ENCODE measurements at regions not wholly inside any gene's neighbourhood (a gene's known extent, or its start where the extent isn't known, plus 50 kb on each side); places are given as distances from the start of the nearest gene placed in this dataset.

- Histone ChIP-seq H3K4me2 (ENCODE audit: control insufficient read depth, insufficient read depth) (no peak overlapping the region), H3K27ac (ENCODE audit: control insufficient read depth, insufficient read depth) (no peak overlapping the region), H3K27me3 (replicated peaks in 1 of 2; ENCODE audit: control insufficient read depth in 2 of 2, insufficient read depth in 2 of 2, low read length in 1 of 2) (peaks cover 2 to 3% of the 10 kb centered on the region in 2 experiments; a peak in 1 of 4 replicates), H3K36me3 (ENCODE audit: control insufficient read depth in 2 of 2, insufficient read depth in 2 of 2, low read length in 1 of 2) (no peaks in the 10 kb centered on the region), H4K20me1 (ENCODE audit: control insufficient read depth, insufficient read depth) (no peaks in the 10 kb centered on the region), H3K9me3 (replicated peaks; ENCODE audit: control insufficient read depth, insufficient read depth, low read length) (no peaks in the 10 kb centered on the region; the same call in 2 of the 3 replicates), H2AFZ (ENCODE audit: control insufficient read depth, low read depth, low read length) (no peak overlapping the region), H3K4me3 (no peak overlapping the region), H3K9ac (ENCODE audit: control insufficient read depth, insufficient read depth, low read length) (no peak overlapping the region), H3K4me1 (ENCODE audit: control insufficient read depth, insufficient read depth, low read length) (no peaks in the 10 kb centered on the region), H3K79me2 (ENCODE audit: control insufficient read depth, insufficient read depth, low read length) (no peaks in the 10 kb centered on the region)
- in situ Hi-C loops (cut with MboI) (no loop called here), intact Hi-C loops (cut with micrococcal nuclease; ENCODE audit: unreplicated experiment) (no loop called here)
- CTCF ChIA-PET = interaction anchor here (0.8 kb wide), 1 partner anchor 8 kb away, joined by 3 read pairs; no protein-coding TSS in a partner anchor
- SMC1A ChIA-PET (ENCODE audit: uncharacterized antibody, unreplicated experiment) = interaction anchor here (1.0 kb wide), 1 partner anchor 9 kb away, joined by 4 read pairs; no protein-coding TSS in a partner anchor
- POLR2A ChIA-PET = interaction anchor here (0.5 kb wide), 1 partner anchor 210 kb away, joined by 3 read pairs; no protein-coding TSS in a partner anchor
- RAD21 ChIA-PET (ENCODE audit: unreplicated experiment) = no interaction called here
- BruUV-seq (replicated peaks) = no TSS peak
- TF ChIP-seq SIN3A (IDR thresholded peaks at IDR 0.05; ENCODE audit: low read depth, low read length) (no peak), BMI1 (IDR thresholded peaks at IDR 0.05; ENCODE audit: borderline replicate concordance) (no peak), YY1 (IDR thresholded peaks at IDR 0.05; ENCODE audit: low read depth, low read length) (no peak), NFXL1 (IDR thresholded peaks at IDR 0.05; ENCODE audit: borderline replicate concordance) (no peak), BCL11A (IDR thresholded peaks at IDR 0.05; ENCODE audit: low read depth, low read length) (no peak), NR2C2 (IDR thresholded peaks at IDR 0.05; ENCODE audit: borderline replicate concordance, control insufficient read depth, insufficient read length, low read depth) (no peak), RCOR1 (conservative IDR thresholded peaks at IDR 0.05; ENCODE audit: low read depth, low read length) (no peak), RAD21 (IDR thresholded peaks at IDR 0.05; ENCODE audit: insufficient read depth, low read depth, low read length) (no peak), MYB (IDR thresholded peaks at IDR 0.05; ENCODE audit: borderline replicate concordance, low read depth, low read length) (no peak), EED (IDR thresholded peaks at IDR 0.05; ENCODE audit: low read depth) (no peak), TARDBP (IDR thresholded peaks at IDR 0.05; ENCODE audit: borderline replicate concordance) (no peak), E2F4 (IDR thresholded peaks at IDR 0.05; ENCODE audit: low read depth, low read length) (no peak), ZNF24 (IDR thresholded peaks at IDR 0.05) (no peak), RUNX3 (IDR thresholded peaks at IDR 0.05; ENCODE audit: low read length) (no peak), MLLT1 (IDR thresholded peaks at IDR 0.05) (no peak), MTA2 (IDR thresholded peaks at IDR 0.05; ENCODE audit: low read depth) (no peak), KDM1A (IDR thresholded peaks at IDR 0.05; ENCODE audit: borderline replicate concordance) (no peak), MTA3 (IDR thresholded peaks at IDR 0.05; ENCODE audit: borderline replicate concordance, low read length) (no peak), BHLHE40 (IDR thresholded peaks at IDR 0.05; ENCODE audit: borderline replicate concordance in 1 of 2, low read depth in 2 of 2, low read length in 1 of 2) (no peak), SMAD5 (IDR thresholded peaks at IDR 0.05; ENCODE audit: low read depth) (no peak)
- ATAC-seq (no peak), FAIRE-seq (no peak), DNase-seq (ENCODE audit: low read depth, low spot score) (no peak)
- 52% methylated on average over 2 of the region's 2 CpGs for WGBS (ENCODE audit: insufficient coverage, insufficient replicate concordance, low lambda C conversion rate, missing lambda C conversion rate)
Observed at GRCh38 chr2:62567669-62568068, 61.7 kb upstream of the TMEM17 start.

Data from GM12878 (cell line).